IgD-negative memory B cell (primary cell): ENCODE measurements at regions not wholly inside any gene's neighbourhood (a gene's known extent, or its start where the extent isn't known, plus 50 kb on each side); places are given as distances from the start of the nearest gene placed in this dataset.

Source experiments
- H3K27ac Mint-ChIP-seq, 3 donors: one replicate each; pipeline ENCODE4 v1.8.0; 2020 to 2022; ENCODE audit warnings: mild to moderate bottlenecking in 3 of 3, mixed read lengths in 3 of 3, moderate library complexity in 1 of 3
- H3K27me3 Mint-ChIP-seq: one replicate; pipeline ENCODE4 v1.8.0; 2021; ENCODE audit warnings: mixed read lengths
- H3K36me3 Mint-ChIP-seq: one replicate; pipeline ENCODE4 v1.8.0; 2020; ENCODE audit warnings: mild to moderate bottlenecking, mixed read lengths
- H3K4me1 Mint-ChIP-seq, 3 donors: one replicate each; pipeline ENCODE4 v1.8.0; 2020 to 2022; ENCODE audit warnings: mixed read lengths in 3 of 3, mild to moderate bottlenecking in 1 of 3
- H3K4me3 Mint-ChIP-seq, 4 donors: one replicate each; pipeline ENCODE4 v1.8.0; 2020 to 2022; ENCODE audit warnings: mild to moderate bottlenecking in 4 of 4, mixed read lengths in 4 of 4, moderate library complexity in 3 of 4
- H3K9me3 Mint-ChIP-seq, 3 donors: one replicate each; pipeline ENCODE4 v1.8.0; 2020 to 2021; ENCODE audit warnings: mixed read lengths in 3 of 3, mild to moderate bottlenecking in 1 of 3

DNA sequence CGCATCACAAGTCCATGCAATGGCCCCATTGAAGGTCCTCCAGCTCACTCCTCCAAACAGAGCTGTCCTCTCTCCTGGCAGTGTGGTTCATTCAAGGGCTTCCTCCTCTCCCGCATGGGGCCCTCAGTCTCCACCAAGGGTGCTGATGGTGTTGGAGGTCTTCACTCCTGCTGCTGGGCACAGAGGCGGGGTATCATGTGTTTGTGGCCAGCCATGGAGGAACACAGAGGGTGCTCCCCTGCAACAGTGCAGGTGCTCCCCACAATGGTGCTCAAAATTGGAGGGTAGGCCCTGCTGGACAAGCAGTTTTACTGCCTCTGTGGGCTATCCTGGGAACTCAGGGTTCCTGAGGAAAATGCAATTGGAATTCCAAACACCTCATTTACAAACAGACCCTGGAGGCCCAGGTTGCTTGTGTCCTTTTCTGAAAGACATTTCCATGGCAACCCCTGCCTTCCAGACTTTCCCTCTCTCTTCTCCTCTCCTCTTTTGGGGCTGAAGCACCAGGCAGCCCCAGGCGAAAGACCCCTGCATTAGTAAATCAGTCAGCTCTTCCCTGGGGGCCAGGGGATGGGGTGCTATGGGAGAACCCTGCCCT lies 256.0 kb downstream of the HAUS1 start:
- Mint-ChIP-seq H3K9me3 (peaks cover 0 to 9% (median 6%) of the 10 kb centered on the region in 3 donors), H3K36me3 (peaks cover 2% of the 10 kb centered on the region), H3K4me1 (peaks cover 0 to 3% (median 0%) of the 10 kb centered on the region in 3 donors), H3K27me3 (peaks cover 1% of the 10 kb centered on the region), H3K27ac (no peak overlapping the region), H3K4me3 (no peak overlapping the region)

DNA sequence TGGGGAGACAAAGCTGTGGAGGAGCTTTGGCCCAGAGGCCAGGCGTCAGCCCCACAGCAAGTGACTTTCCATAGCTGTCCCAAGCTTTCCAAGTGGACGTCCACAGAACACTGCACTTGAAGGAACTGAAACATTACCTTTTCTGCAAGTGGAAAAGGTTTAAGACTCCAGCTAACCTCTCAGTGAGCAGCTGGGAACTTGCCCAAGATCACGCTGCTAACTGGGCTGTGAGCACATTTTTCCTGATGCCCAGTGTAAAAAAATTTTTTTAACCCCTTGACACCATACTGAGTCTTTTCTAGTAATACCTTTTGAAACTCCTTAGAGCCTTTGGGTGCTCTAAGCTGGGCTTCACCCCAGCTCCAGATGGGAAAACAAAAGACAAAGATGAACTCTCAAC lies 256.7 kb downstream of the HAUS1 start:
- peaks cover 2% of the 10 kb centered on the region for H3K36me3 Mint-ChIP-seq
- H3K27ac Mint-ChIP-seq: no peak overlapping the region
- no peak overlapping the region for H3K4me3 Mint-ChIP-seq
- peaks cover 1% of the 10 kb centered on the region for H3K27me3 Mint-ChIP-seq
- peaks cover 0 to 9% (median 6%) of the 10 kb centered on the region in 3 donors for H3K9me3 Mint-ChIP-seq
- H3K4me1 Mint-ChIP-seq: peaks cover 0 to 3% (median 0%) of the 10 kb centered on the region in 3 donors

DNA sequence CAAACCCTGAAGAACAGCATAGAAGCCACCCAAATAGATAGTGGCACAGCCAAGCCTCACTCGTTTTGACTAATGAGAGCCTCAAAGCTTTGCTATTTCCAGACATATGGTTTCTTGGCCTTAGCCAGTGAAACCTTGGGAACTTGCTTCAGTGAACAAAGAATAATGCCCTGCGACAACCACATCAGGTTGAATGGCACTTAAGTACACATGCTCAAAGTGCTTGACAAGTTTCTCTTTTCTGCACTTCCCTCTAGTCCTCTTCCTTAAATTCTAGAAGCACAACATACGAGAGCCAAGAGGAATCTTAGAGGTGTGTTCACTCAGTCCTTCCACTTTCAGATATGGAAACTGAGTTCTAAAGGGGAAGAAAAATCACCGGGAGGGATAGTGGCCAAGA lies 258.3 kb downstream of the HAUS1 start:
- Mint-ChIP-seq H3K4me1 (no peaks in the 10 kb centered on the region), H3K36me3 (peaks cover 2% of the 10 kb centered on the region), H3K27me3 (peaks cover 1% of the 10 kb centered on the region), H3K4me3 (no peak overlapping the region), H3K27ac (no peak overlapping the region), H3K9me3 (peaks cover 0 to 9% (median 6%) of the 10 kb centered on the region in 3 donors)

DNA sequence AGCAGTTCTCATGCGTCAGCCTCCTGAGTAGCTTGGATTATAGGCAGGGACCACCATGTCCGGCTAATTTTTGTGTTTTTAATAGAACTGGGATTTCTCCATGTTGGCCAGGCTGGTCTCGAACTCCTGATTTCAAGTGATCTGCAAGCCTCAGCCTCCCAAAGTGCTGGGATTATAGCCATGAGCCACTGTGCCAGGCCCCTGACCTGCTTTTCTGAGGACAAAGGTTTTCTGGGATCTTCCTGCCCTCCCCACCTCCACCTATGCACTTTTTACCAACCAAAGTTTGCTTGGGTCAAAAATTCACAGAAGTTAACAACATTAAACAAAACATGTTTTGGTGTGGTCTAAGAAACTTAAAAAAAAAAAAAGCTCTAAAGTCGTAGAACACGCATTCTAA lies 259.9 kb downstream of the HAUS1 start:
- H3K36me3 Mint-ChIP-seq: peaks cover 2% of the 10 kb centered on the region
- peaks cover 1% of the 10 kb centered on the region for H3K27me3 Mint-ChIP-seq
- no peak overlapping the region for H3K4me3 Mint-ChIP-seq
- H3K9me3 Mint-ChIP-seq: peaks cover 0 to 6% (median 5%) of the 10 kb centered on the region in 3 donors
- no peak overlapping the region for H3K27ac Mint-ChIP-seq
- H3K4me1 Mint-ChIP-seq: no peaks in the 10 kb centered on the region

DNA sequence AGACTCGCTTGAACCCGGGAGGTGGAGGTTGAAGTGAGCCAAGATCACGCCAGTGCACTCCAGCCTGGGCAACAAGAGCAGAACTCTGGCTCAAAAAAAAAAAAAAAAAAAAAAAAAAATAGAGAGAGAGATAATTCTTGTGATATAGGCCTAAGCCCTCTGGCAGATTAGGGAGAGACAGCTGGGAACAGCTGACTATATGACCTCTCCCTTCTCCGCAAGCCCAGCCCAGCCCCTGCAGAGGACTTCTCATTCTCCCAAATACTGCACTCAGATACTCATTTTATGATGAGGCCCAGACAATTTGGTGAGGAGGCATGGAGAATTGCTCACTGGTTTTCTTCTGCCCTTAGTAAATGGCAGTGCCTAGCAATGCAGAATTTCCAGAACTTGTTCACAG lies 262.0 kb downstream of the HAUS1 start:
- Mint-ChIP-seq H3K27me3 (peaks cover 1% of the 10 kb centered on the region), H3K9me3 (peaks cover 2 to 11% (median 10%) of the 10 kb centered on the region in 3 donors), H3K4me3 (no peak overlapping the region), H3K4me1 (no peaks in the 10 kb centered on the region), H3K36me3 (no peaks in the 10 kb centered on the region), H3K27ac (no peak overlapping the region)

DNA sequence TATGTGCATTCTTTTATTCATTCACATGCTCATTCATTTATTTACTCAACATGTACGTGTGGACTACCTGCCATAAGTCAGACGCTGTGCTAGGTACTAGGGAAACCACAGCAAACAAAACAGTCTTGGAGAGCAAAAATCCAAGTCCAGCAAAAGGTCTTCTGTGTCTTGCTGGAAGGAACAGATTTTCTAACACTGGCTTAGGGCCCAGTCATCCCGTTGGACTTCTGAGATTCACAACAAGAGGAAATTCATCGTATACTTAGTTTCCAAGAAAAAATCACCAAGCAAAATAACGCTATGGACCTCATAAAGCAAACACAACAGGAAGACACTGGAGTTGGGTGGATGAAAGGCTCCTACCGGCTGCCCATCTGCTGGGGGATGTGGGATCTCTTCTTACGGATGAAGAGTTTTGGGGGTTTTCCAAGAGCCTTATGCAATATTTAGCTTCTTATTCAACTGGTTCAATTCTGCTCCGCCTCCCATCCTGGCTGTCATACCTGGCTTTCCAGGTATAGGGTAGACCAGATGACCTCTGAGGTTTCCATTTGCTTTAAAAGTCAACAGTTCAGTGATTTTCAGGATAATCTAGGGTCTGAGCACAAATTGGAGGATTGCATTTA lies 262.7 kb downstream of the HAUS1 start:
- H3K36me3 Mint-ChIP-seq: no peaks in the 10 kb centered on the region
- H3K27me3 Mint-ChIP-seq: peaks cover 1% of the 10 kb centered on the region
- no peaks in the 10 kb centered on the region for H3K4me1 Mint-ChIP-seq
- peaks cover 2 to 12% (median 10%) of the 10 kb centered on the region in 3 donors for H3K9me3 Mint-ChIP-seq
- no peak overlapping the region for H3K27ac Mint-ChIP-seq
- H3K4me3 Mint-ChIP-seq: no peak overlapping the region

DNA sequence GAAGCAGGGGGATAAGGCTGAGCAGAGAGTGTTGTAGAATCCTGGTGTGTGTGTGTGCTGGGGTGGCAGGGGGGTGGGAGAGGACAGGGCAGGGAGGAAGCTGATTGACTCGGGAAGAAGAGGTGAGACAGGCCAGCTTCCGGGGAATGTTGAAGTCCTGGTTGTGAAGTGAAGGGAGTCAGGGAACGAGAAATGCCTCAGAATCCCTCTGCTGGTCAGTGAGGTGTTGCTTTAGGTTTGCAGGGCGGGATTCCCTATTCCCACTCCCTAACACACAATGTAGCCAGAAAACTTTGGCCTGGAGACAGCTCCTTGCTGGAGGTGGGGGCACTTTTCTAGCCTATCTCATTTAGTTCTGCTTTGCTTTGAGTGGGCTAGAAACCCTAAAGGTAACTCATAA lies 265.1 kb downstream of the HAUS1 start:
- Mint-ChIP-seq H3K9me3 (peaks cover 2 to 12% (median 10%) of the 10 kb centered on the region in 3 donors), H3K36me3 (no peaks in the 10 kb centered on the region), H3K27ac (no peak overlapping the region), H3K4me1 (no peaks in the 10 kb centered on the region), H3K4me3 (no peak overlapping the region), H3K27me3 (peaks cover 1% of the 10 kb centered on the region)

DNA sequence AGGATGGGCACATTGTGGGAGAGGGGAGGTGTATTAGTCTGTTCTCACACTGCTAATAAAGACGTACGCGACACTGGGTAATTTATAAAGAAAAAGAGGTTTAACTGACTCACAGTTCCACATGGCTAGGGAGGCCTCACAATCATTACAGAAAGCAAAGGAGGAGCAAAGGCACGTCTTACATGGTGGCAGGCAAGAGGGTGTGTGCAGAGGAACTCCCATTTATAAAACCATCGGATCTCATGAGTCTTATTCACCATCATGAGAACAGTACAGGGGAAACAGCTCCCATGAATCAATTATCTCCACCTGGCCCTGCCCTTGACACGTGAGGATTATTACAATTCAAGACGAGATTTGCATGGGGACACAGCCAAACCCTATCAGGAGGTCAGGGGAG lies 266.7 kb downstream of the HAUS1 start:
- H3K27ac Mint-ChIP-seq: no peak overlapping the region
- no peaks in the 10 kb centered on the region for H3K27me3 Mint-ChIP-seq
- H3K4me1 Mint-ChIP-seq: no peaks in the 10 kb centered on the region
- peaks cover 2 to 12% (median 10%) of the 10 kb centered on the region in 3 donors for H3K9me3 Mint-ChIP-seq
- no peak overlapping the region for H3K4me3 Mint-ChIP-seq
- no peaks in the 10 kb centered on the region for H3K36me3 Mint-ChIP-seq

DNA sequence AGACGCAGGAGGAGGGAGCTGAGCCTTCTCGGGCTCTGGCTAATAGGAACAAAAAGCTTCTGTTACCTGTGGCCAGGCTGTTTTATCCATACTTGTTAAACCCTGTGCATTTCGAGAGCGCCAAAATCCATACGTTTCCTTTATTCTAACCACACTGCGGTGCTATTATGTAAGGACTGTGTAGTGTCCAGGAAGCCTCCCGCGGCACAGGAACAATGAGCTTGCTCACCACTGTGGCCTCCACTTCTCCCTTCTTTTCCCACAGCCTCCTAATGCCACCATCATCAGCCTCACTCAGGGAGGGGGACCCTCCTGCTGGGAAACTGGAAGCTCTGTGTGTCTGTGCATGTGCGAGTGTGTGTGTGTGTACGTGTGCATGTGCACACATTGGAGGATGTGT lies 268.5 kb downstream of the HAUS1 start:
- Mint-ChIP-seq H3K9me3 (peaks cover 2 to 12% (median 10%) of the 10 kb centered on the region in 3 donors), H3K27ac (no peak overlapping the region), H3K27me3 (peaks cover 3% of the 10 kb centered on the region), H3K36me3 (peaks cover 4% of the 10 kb centered on the region), H3K4me3 (no peak overlapping the region), H3K4me1 (no peaks in the 10 kb centered on the region)

DNA sequence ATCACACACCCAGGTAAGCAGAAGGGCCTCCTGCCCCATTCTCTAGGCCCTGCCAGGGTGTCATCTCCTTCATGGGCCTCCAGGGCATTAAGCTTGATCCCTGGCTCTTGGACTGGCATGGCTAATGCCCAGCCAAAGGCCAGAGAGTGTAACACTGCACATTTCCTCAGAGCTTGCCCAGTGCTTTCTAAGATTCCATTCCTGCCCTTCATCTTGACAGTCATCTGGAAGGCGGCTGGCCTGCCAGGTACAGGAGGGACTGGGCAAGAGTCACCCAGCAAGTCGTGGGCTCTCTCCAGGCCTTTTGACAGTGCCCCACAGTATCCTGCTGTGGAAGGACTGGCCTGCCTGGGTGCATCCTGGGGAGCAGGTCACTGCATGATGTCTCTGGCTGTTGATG lies 268.9 kb downstream of the HAUS1 start:
- H3K4me1 Mint-ChIP-seq: no peaks in the 10 kb centered on the region
- H3K9me3 Mint-ChIP-seq: peaks cover 2 to 12% (median 10%) of the 10 kb centered on the region in 3 donors
- H3K27me3 Mint-ChIP-seq: peaks cover 4% of the 10 kb centered on the region
- H3K36me3 Mint-ChIP-seq: peaks cover 4% of the 10 kb centered on the region
- H3K4me3 Mint-ChIP-seq: no peak overlapping the region
- H3K27ac Mint-ChIP-seq: no peak overlapping the region

DNA sequence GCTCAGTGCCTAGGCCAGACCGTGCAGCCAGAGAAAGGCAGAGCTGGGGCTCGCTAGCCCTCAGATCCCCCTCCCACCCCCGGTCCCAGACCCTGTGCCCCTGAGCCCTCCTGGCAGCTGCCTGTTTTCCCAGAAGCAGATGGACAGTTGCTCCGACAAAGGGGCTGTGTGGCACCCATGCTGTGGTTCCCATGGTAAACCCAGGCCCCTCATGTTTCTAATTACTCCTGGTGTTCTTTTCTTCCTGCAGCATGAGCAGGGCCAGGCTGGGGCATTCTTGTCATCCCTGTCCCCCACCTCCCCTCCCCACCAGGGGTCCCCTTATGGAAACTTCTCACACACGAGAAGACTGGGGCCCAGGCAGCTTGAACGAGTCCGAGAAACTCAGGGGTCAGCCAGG lies 269.6 kb downstream of the HAUS1 start:
- Mint-ChIP-seq H3K4me3 (no peak overlapping the region), H3K36me3 (peaks cover 4% of the 10 kb centered on the region), H3K4me1 (no peaks in the 10 kb centered on the region), H3K27ac (no peak overlapping the region), H3K27me3 (peaks cover 4% of the 10 kb centered on the region), H3K9me3 (peaks cover 2 to 12% (median 10%) of the 10 kb centered on the region in 3 donors)

DNA sequence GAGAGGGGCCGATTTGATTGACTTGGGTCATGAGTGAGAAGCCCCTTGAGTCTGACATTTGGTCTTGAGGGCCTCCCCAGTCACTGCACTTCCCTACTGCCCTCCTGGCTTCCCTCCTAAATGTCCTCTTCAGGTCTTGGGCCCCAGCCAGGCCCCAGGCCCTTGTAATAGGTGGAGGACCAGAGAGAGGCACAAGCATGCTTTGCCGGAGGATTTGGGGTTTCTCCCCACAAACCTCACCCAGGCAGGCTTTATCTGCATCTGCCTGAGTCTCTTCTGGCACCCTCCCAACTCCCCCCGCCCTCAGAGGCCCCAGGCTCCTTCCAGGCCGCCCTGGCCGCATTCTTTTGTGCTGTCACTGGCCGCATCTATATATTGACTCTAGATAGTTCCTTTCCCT lies 270.7 kb downstream of the HAUS1 start:
- peaks cover 4% of the 10 kb centered on the region for H3K36me3 Mint-ChIP-seq
- peaks cover 2 to 12% (median 7%) of the 10 kb centered on the region in 3 donors for H3K9me3 Mint-ChIP-seq
- H3K4me3 Mint-ChIP-seq: no peak overlapping the region
- no peaks in the 10 kb centered on the region for H3K4me1 Mint-ChIP-seq
- H3K27me3 Mint-ChIP-seq: peaks cover 4% of the 10 kb centered on the region
- no peak overlapping the region for H3K27ac Mint-ChIP-seq

DNA sequence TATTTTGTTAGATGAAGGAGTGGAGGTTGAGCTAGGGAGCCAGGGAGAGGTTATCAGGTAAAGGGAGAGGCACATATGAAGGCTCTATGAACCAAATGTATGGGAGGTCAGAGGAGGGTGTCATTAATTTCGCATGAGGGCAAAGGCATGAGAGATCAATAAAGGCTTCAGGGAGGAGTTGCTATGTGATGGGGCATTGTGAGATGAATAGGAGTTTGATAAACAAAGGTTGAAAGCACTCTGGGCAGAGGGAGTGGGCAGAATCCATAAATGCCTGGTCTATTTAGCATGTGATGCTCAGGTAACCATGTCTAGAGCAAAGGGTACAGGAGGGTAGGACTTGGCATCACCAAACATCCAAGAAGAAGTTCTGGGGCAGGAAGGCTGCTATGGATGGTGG lies 273.4 kb downstream of the HAUS1 start:
- Mint-ChIP-seq H3K27ac (no peak overlapping the region), H3K9me3 (no peaks in the 10 kb centered on the region), H3K4me1 (no peaks in the 10 kb centered on the region), H3K36me3 (peaks cover 4% of the 10 kb centered on the region), H3K4me3 (no peak overlapping the region), H3K27me3 (peaks cover 4% of the 10 kb centered on the region)

DNA sequence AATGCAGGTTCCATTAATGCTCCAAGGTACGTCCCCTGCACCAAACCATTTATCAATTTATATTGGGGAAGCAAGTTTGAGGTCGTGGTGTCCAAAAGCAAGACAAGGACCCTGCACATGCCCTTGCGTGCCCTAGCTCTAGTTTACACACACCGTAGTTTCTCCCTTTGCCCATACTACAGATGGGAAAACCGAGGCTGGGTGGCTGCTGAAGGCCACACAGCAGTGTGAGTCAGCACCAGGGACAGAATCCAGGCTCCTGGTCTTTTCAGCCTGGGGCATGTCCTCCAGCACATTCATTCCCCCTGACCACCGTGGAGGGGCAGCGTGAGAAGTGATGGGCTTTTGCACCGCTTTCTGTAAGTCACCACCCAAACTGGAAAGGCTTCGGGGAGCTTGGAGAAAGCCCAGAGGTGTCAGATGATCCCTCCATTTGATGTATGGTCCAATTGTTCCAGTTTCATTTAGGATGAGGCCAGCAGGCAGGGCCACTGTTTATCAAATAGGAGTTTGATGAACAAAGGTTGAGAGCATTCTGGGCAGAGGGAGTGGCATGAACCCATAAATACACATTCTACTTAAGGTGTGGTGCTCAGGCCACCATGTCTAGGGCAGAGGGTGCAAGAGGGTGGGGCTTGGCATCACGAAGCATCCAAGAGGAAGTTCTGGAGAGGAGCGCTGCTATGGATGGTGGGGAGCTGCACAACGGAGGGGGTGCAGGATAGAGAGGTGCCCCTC lies 274.1 kb downstream of the HAUS1 start:
- Mint-ChIP-seq H3K27ac (no peak overlapping the region), H3K27me3 (peaks cover 4% of the 10 kb centered on the region), H3K4me1 (no peaks in the 10 kb centered on the region), H3K4me3 (no peak overlapping the region), H3K36me3 (peaks cover 4% of the 10 kb centered on the region), H3K9me3 (no peaks in the 10 kb centered on the region)

DNA sequence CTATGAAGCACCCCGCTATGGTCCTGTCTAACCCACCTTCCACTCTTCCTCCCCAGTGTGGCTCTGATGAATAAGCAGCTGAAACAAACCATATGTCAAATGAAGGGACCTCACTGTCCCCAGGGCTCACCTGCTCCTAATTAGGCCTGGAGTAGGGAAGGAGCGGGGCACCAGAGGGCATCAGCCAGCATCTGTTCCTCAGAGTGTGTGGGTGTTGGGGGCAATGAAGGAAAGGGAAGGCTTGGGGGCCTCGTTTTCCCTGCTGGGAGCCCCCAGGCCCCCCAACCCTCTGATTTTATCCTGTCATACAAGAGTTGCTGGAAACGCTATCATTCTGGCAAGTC lies 274.7 kb downstream of the HAUS1 start:
- H3K4me1 Mint-ChIP-seq: no peaks in the 10 kb centered on the region
- H3K27me3 Mint-ChIP-seq: peaks cover 4% of the 10 kb centered on the region
- no peaks in the 10 kb centered on the region for H3K9me3 Mint-ChIP-seq
- H3K36me3 Mint-ChIP-seq: peaks cover 4% of the 10 kb centered on the region
- H3K4me3 Mint-ChIP-seq: no peak overlapping the region
- H3K27ac Mint-ChIP-seq: no peak overlapping the region
